Glomerular visceral epithelial cell (primary cell): ENCODE measurements at regions not wholly inside any gene's neighbourhood (a gene's known extent, or its start where the extent isn't known, plus 50 kb on each side); places are given as distances from the start of the nearest gene placed in this dataset.
A peak's percentile ranks its signal among the peaks of the same experiment; 100 is the strongest.
"Not testable (repeated sequence)": the region's sequence is repeated elsewhere in the genome, so short reads cannot be mapped to it uniquely, and the experiment has no call there.

Experiments
- DNase-seq: peaks from one replicate; pipeline ENCODE4 v3.0.0-alpha.2; 2016; ENCODE audit errors: extremely low spot score

GRCh38 chr4:148868191-148868590, 426.0 kb upstream of the NR3C2 start:
- no peak for DNase-seq

DNA sequence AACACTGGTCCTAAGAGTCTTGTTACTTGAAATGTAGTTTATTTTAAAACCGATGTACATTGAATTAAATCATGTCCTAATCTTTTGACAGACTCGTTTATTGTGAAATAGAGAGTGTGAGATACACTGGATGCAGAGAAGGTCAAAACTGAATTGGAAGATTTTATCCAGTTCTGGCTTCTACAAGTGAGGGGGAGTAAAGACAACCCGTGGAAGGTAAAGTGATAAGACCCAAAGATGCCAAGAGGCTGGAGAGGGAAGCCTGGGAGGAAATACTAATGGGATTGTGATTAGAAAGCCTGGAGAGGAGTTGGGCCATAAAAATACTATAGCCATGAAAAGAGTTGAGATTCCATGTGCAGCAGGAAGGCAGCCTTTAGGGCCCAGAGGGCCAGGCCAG, 424.5 kb upstream of the NR3C2 start:
- no peak for DNase-seq

- no peak for DNase-seq
Measured at GRCh38 chr4:148857973-148858534, 415.8 kb upstream of the NR3C2 start.

DNA sequence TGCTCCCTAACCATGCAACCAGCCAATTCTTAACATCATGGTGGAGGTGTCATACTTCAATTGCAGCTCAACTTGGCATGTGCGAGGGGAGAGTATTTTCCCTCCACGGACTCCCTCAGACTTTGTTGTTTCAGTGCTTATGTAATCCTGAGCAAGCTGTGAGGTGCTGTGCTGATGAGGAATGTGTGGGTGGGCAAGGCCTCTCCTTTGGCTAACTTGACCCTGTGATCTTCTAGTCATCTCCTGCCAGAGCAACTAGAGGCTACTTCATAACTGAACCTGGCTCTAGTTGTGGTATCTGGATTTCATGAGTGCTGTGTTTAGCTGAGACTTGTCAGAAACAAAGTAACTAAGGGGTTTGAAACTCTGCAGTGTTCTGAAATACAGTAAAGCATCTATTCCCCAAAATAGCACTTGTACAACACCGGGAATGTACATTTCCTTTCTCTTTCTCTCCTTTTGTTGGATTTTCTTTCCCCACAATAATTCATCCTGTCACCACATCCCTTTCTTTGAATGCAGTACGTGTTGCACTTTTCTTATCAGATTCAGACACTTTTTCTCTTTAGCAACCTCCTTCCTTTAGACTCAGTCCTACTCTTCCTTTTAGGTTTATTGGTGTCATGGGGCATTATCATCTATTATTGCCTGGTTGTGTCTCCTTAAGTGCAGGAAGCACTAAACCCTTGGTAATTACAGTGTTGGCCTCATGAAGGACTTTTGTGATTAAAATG, 415.2 kb upstream of the NR3C2 start:
- peak; percentile 11 for DNase-seq

GRCh38 chr4:148854203-148854602, 412.0 kb upstream of the NR3C2 start:
- peak; percentile 49 for DNase-seq

DNA sequence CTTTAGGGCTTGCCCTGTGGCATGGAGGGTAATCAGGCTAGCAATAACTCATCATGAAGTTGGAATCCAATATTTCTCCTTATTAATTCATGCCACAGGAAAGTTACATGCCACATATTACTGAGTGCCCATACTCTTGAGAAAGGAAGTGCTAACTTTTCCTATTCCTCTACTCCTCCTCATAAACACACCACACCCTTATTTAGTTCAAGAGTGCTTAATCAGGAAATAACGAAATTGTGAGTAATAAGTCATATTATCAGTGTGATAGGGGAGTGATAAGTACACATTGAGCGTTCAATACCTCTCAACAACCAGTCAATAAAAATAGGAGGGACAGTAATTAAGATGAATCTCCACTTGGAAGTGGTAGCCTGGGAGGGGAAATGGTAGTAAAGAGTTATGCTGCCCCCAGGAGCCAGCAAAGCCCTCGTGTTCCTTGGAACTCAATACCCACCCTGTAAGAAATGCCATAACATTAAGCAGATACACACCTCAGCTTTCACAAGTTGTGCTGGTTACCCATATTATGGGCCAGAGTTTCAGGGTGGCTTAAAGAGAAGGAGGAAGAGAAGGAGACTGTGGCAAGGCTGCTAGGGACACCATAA, 410.0 kb upstream of the NR3C2 start:
- DNase-seq, result no peak

DNA sequence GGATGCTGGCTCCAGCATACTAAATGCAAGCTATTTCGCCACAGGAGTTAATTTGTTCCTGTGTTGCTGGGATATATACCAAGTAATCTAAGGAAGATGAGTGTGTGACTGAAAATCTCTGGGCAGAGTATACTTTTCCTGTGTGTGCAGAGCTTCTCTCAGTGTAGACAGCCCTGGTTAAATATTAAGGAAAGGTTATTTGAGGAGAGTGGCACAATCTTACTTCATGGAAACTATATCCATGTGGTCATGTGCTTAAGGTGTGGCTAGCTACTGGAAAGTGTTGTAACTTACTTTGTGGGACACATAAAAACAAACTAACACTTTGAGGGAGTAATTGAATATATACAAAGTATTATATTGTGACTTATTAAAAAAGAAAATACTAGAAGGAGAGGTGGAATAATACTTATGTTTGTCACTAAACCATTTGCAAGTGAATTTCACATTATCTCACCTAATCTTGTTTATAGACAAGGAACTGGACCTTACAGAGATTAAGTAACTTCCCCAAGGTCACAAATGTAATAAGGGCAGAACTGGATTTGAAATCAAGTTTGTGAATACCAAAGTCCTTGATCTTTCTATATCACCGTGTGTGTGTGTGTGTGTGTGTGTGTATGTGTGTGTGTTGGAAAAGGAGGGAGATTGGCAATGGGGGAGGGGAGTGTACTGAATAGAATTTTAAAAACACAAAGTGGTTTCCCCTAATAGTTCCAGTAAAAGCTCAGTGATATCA, 408.2 kb upstream of the NR3C2 start:
- DNase-seq, result peak; percentile 55

DNA sequence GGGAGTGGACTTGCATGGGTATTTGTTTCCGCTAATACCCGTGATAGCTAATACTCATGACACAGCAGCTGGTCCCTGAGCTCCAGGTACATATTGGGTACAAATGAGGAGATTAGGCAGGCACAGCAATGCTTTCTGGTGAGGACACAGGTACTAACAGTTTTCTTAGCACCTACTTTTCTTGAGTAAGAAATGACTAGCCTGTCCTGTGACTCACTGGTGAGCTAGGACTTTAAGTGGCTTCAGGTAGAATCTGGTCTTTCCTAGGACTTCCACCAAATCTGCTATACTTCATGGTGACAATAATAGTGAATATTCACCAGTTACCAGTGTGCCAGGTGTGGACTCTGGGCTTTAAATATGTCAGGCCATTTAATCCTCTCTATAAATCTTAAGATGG, 407.4 kb upstream of the NR3C2 start:
- DNase-seq, result no peak

- DNase-seq, result no peak
Measured at GRCh38 chr4:148847544-148848255, 405.5 kb upstream of the NR3C2 start.

GRCh38 chr4:148845609-148846008, 403.4 kb upstream of the NR3C2 start:
- no peak for DNase-seq

DNA sequence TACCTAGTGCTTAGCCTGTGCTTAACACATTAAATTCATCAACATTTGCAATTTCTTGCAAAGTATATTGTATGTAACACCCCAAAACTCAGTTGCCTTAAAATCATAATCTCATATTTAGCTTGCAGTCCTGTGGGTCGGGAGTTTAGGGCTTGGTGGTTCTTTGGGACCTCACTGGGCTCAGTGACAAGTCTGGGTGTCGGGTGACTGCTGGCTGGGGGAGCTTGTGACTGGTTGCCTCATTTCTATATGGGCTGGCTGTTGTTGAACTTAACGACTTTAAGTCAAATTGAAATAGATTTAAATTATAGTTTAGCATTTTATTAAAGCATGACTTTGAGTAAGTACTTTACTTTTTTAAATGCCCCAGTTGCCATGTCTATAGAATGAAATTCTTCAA, 401.4 kb upstream of the NR3C2 start:
- no peak for DNase-seq

GRCh38 chr4:148842843-148843242, 400.6 kb upstream of the NR3C2 start:
- no peak for DNase-seq

GRCh38 chr4:148837571-148837970, 395.4 kb upstream of the NR3C2 start:
- not testable (repeated sequence) for DNase-seq

DNA sequence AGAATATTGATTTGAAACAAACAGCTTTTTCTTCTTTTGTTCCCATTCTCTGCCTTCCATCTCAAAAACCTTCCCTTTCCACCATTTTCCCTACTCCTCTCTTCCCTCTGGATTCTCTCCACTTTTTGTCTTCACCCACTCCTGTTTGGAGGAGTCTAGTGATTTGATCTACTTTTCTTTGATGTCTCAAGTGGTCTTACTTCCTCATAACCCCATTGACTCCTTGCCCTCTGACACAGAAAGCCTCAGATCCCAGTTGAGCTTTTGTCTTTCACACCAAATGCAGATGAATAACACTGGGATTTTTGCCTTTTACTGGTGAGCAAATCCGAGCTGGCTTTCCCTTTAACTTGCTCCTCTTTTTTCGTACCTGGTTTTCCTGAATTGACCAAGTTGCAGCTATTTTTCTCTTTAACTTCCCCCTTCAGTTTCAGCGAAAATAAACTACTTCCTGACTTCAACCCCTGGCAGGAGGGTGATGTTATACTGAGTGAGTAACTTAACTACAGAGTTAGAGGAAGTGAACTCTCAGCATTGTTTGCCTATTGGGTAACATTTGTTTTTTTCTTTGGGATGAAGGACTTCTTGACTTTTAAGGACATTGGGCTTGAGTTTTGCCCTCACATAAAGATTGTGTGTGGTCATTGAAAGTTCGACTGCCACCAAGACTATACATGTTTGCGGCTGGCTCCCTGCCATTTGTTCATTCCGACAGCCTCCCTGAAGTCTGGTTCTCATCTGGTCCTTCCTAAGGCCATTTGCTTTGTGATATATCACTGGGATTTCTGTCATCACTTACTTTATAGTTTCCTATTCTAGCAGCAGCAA, 392.8 kb upstream of the NR3C2 start:
- DNase-seq, result peak; percentile 24

DNA sequence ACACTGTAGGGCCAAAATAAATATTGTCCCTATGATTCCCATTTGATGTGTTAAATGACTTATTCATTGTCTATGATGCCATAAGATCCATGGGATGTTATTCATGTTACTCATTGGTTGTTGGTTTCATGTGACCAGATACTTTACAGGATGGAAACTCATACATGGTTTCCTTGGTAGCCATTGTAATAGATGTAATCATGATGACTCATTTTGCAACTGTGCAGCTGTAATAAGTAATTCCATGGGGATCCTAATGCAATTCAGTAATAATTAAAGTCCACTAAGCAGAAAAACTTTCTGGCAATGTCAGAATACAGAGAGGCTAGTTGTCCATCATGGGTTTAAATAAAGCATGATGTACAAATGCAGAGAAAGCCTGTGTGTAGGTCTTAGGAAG, 389.7 kb upstream of the NR3C2 start:
- peak; percentile 57 for DNase-seq

GRCh38 chr4:148828291-148828690, 386.1 kb upstream of the NR3C2 start:
- DNase-seq, result no peak

- no peak for DNase-seq
Measured at GRCh38 chr4:148827781-148828180, 385.6 kb upstream of the NR3C2 start.

DNA sequence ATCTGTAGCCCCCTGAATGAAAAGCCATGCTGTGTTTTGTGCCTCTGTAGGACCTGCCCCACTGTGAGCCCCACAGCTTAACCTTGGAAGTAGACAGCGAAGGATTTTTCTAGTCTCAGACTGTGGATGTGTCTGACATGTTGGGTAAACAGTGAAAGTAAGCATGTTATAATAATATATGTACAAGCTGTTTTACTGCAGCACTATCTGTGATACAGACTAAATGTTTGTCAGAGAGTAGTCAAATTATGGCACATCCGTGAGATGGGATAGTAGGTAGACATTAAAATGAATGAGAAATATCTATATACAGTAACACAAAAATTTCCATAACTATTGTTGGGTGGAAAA, 381.2 kb upstream of the NR3C2 start:
- no peak for DNase-seq

DNA sequence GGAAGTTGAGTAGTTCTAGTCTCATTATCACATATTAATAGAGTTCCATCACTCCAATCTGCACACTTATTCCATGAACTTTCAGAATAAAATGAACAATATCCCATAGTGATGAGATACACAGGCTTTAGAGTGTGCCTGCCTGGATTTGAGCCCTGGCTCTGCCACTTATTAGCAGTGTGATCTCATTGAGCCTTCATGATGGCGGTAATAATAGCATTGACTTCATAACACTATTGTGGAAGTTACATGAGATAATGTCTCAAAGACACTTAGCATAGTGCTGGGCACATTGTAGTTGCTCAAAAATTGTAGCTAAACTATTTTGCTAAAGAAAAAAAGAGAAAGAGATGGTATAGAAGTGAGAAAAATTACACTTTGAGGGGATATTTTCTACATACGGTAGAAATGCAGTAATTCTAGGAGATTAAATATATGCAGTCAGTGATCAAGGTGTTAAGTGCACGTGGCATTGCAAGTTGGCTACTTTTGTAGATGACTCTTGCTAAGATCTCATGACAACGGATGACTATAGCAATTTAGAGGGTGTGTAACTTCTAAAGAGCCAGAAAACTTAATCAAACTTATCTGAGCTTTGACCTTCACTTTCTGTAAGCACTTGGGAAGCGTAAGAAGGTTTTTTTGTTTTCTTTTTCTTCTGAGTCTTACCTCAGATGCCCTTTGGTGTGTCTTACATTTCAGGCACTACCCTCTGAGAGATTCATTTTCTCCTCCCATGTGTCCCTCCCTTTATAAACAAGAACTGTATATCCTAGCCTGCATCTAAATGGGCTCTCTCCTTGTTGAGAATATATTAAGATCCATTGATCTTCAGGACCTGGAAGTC, 380.6 kb upstream of the NR3C2 start:
- DNase-seq, result no peak

DNA sequence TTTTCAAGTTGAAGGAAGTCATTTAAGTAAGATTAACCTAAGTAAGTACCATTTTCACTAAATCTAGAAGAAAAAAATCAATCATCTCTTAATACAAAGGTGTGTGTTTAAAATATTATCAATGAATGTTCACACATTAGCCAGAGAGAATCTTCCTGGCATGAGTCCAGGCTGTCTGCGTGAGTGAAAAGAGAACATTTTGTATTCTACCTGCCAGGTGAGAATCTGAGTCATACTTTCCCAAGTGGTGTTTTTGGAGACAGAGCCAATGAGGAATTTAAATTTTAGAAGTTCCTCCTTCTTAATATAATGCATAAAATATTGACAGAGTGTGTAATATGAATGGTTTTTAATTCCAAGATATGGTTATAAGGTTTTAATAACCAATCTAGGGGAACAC, 371.8 kb upstream of the NR3C2 start:
- DNase-seq, result no peak
